Activated CD4-positive, alpha-beta T cell treated with anti-CD3 and anti-CD28 coated beads, Interleukin-10, Interleukin-2, amounts not matched to agents 100 ng/mL and 50 ng/mL, durations not matched to agents 16 hours and 8 hours (primary cell): ENCODE measurements at regions not wholly inside any gene's neighbourhood (a gene's known extent, or its start where the extent isn't known, plus 50 kb on each side); places are given as distances from the start of the nearest gene placed in this dataset.

Experiments
- DNase-seq: peaks from one replicate; pipeline ENCODE4 v3.0.0-alpha.2; 2020

DNA sequence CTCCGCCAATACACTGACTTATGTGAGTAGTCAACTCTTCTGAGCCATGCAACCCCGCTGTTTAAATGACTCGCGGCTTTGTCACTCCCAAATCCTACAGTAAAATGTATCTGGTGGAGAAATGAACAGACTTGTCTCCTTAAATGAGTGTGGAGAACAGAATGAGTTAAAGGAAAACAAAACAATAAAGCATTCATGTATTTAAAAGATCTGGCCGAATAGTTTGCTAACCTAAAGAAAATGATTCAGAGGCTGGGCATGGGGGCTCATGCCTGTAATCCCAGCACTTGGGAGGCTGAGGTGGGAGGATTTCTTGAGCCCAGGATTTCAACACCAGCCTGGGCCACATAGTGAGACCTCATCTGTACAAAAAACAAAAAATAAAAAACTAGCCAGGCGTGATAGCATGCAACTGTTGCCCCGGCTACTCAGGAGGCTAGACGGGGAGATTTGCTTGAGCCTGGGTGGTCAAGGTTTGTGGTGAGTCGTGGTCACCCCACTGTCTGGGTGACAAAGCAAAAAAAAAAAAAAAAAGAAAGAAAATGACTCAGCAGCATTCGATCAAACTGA lies 86.5 kb upstream of the PFKP start:
- DNase-seq, result no peak

- no peak for DNase-seq
These were observed 87.2 kb upstream of the PFKP start for GRCh38 chr10:2980116-2980515.

- DNase-seq, result no peak
These were observed 88.0 kb upstream of the PFKP start for GRCh38 chr10:2979306-2979705.

DNA sequence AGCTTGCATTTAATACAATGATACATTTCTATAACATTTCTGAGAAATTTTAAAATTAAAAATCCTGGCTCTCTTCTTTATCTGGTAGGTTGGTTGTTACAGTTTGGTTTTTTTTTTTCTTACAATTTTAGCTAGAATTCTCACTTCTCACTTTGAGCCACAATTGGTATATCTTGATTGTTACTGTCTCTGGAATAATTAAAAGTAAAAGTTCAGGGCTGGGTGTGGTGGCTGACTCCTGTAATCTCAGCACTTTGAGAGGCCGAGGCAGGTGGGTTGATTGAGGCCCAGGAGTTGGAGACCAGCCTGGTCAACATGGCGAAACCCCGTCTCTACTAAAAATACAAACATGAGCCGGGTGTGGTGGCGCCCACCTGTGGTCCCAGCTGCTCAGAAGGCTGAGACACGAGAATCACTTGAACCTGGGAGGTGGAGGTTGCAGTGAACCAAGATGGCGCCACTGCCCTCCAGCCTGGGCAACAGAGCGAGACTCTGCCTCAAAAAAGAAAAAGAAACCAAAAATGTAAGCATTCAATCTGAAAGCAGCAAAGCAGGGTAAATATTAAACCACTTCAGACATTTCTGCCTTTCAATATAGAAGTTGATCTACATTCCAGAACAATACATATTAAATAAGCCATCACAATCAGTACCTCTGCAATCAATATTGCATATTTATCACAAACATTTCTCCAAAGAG lies 88.6 kb upstream of the PFKP start:
- DNase-seq, result no peak

- peak; percentile 50 for DNase-seq
These were observed 89.2 kb upstream of the PFKP start for GRCh38 chr10:2978111-2978510.

GRCh38 chr10:2974503-2975207 lies 92.7 kb upstream of the PFKP start:
- DNase-seq, result no peak

DNA sequence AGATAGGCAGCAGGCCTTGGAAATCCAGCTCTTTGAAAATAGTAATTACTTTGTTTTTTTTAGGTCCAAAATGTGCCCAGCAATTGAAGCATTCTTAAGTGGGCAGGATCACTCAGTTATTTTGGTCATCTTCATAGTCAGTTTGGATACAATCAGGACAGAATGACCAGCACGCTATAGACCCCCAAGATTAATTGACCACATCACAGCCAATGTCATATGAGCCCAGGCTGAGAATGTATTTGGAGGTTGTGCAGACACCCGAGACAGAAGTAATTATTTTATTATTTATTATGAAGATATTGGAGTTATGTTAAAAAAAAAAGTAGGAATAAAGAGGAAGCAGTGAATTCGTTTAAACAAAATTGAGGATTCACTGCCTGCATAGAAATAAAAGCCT lies 93.3 kb upstream of the PFKP start:
- no peak for DNase-seq

DNA sequence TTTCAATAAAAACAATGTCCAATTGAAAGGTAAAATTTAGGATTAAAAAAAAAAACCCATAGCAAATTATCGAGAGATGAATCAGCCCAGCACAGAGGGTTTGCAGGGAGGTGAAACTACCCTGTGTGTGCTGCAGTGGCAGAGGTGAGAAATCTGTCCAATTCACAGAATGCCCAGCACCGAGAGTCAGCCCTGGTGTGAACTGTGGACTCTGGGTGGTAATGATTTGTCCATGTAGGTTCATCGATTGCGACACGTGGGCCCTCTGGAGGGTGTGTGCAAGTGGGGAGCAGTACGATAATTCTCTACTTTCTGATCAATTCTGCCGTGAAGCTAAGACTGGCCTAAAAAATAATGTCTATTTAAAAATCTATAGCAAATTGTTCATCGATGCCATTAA lies 94.5 kb upstream of the PFKP start:
- DNase-seq, result no peak

GRCh38 chr10:2972216-2972615 lies 95.1 kb upstream of the PFKP start:
- DNase-seq, result no peak

DNA sequence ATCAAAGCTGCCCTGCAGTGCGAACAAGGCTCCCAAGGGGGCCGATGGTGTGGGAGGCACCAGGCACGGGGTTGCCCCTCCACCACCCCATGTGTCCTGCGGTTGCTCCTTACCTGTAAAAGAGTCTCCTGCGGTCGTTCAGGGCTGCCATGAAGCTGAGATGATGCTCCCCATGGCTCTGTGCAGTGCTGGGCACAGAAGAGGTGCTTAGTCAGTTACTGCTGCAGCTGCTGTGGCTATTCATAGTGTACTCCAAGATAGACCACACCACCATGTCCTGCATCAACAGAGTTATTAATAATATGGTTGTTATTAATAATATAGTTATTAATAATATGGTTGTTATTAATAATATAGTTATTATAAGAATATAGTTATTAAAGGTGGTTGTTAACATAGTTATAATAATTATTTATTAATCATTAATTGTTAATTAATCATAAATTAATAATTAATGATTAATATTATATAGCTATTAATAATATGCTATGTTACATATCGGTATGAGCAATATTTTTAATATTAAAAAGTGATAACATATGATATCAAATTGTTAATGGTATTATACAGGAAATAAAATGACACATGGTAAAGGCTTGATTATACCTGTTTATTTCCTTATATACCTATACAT lies 97.0 kb upstream of the PFKP start:
- no peak for DNase-seq

DNA sequence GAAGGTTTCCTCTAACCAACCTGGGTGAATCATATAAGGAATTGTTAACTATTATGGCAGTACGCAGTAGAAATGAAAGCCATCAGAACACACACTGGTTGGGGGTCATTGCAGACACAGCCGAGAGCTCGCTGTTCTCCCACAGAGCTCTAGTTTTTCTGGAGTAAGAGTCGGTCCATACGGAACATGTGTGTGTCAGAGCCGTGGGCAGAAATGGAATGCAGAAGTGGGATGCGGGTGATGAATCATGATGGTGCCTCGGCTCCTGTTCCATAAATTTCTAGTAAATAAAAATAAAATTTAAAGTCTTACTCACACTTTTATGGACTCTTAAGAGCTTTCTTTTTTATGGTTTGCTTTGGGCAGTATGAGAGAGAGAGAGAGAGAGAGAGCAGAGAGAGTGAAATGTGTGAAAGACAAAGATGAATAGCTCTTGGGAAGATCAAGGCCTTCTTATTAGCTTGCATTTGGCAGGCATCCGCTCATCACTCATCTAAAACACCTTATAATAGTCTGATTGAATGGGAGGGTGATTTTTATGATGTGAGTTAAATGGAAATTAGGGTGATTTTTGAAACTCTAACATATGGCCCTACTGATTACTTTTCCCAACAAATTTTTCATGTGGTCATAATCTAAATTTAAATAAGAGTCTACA lies 98.8 kb upstream of the PFKP start:
- no peak for DNase-seq

DNA sequence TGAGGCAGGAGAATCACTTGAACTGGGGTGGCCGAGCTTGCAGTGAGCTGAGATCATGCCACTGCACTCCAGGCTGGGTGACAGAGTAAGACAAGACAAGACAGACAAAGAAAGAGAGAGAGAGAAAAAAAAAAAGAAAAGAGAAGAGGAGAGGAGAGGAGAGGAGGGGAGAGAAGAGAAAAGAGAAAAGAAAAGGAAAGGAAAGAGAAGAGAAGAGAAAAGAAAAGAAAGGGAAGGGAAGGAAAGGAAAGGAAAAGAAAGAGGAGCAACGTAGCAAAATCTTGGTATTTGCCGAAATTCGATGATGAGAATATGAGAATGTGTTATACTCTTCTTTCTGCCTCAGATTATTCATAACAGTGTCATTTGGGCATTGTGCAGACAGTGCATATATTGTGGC lies 101.2 kb upstream of the PFKP start:
- DNase-seq, result no peak

DNA sequence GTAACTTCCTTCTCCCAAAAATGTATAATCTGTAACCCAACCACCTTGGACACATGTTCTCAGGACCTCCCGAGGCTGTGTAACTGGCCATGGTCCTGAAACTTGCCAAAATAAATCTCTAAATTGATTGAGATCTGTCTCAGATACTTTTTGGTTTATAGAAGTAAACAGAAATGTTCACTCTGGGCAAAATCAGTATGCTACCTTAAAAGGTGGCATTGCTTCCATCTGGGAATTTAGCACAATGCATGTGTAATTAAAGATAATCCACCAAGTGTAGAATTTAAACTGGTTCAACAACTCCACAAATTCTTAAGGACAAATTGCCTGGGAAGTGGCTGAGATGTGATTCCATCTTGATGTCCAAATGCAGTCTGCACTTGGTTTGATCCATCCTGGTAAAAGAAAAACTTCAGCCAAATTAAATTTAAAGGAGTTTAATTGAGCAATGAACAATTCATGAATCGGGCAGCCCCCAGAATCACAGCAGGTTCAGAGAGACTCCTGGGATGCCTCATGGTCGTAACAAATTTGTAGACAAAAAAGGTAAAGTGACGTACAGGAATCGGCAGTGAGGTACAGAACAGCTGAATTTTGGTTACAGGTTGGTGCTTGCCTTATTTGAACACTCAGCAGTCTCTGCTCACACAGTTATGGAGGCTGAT lies 102.6 kb upstream of the PFKP start:
- DNase-seq, result no peak

GRCh38 chr10:2963889-2964631 lies 103.3 kb upstream of the PFKP start:
- DNase-seq, result no peak

DNA sequence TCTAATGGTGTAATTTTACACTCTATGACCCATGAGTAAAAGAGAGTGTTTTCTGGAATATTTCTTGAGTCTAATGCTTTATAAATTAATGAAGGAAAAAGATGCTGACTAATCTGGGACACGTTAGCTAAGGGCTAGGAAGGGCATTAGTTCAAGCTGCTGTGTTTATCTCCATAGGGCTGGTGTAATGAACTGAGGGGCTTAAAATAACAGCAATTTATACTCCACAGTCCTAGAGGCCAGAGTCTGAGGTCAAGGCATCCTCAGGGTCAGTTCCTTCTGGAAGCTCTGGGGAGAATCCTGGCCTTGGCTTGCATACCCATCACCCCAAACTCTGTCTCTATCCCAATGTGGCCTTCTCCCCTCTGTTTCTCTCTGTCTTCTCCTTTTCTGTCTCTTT lies 105.2 kb upstream of the PFKP start:
- DNase-seq, result no peak

DNA sequence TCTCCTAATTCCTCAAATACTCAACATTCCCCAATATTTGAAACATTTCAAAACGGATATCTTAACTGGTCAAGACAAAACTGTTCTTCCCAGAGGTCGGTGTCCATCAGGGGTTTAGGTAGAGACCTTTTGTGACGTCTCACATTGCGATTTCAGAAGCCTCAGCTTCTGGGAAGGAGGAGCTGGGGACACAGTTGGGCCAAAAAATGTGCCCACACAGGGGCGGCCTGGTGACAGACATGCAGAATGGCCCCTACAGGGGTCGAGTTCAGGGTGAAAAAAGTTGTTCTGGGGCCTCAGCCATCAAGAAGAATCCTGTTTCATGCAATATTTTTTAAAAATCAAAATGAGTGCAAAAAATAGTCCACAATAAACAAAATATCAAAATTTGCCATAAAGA lies 108.7 kb upstream of the PFKP start:
- DNase-seq, result no peak

DNA sequence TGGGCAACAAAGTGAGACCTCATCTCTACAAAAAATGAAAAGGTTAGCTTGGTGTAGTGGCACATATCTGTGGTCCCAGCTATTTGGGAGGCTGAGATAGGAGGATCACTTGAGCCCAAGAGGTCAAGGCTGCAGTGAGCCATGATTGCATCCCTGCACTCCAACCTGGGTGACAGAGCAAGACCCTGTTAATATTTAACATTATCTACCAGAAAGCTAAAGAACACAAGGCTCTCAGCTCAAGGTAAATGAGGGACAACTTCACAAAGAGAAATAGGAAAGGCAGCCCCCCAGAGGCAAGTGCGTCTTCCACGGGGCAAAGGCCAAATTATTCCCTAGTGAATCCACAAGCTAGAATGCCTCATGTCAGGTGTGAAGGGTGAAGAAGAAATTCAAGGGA lies 109.6 kb upstream of the PFKP start:
- DNase-seq, result no peak

DNA sequence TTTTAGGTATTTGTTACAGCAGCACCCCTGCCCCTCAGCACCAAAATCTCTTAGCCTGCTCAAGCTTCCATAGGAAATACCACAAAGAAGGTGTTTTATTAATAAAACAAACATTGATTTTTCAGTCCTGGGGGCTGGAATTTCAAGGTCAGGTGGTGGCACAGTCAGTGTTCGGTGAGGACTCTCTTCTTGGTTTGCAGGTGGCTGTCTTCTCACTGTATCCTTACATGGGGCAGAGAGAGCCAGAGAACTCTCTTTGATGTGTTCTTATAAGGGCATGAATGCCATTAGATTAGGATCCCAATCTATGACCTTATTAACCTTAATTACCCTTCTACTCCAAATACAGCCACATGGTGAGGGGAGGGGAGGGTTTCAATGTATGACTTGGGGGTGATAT lies 112.3 kb upstream of the PFKP start:
- DNase-seq, result no peak

- peak; percentile 12 for DNase-seq
These were observed 113.9 kb upstream of the PFKP start for GRCh38 chr10:2953495-2953894.

- DNase-seq, result peak; percentile 72
These were observed 116.0 kb upstream of the PFKP start for GRCh38 chr10:2951235-2951835.

DNA sequence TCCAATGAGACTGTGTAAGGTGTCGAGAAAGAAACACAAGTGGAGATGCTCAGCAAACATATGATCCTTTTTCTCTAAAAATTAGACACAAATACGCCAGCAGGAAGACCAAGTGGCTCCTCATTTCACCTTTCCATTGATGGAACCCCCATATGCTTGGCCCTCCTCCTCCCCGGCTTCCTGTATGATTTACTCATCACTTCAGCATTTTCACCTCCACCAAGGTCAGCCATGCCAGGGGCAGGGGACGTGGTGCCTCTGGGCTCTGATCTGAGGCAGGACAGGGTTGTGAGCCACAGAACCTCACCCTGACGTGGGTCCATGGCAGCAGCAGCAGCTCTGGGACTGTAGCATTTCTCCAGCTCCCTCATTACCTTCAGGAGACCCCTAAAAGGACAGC lies 116.8 kb upstream of the PFKP start:
- DNase-seq, result peak; percentile 17

DNA sequence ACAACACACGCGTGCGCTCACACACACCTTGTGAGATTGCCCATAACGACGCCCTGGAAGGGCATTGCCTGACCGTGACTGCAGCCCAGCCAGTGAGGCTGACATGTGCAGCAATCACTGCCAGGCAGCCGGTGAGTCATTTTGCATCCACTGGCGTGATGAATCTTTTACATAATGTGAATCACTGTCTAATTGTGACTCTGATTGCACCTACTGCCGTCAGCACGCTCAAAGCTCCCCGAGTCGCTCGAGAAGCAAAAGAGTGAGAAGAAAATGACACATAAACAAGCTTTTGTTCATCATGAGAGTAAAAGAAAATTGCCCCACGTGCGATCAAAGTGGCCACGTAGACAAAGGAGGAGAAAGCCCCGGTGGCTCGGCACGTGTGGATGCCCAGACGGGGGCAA lies 117.4 kb upstream of the PFKP start:
- DNase-seq, result peak; percentile 90
